K562 (cell line): ENCODE measurements at regions not wholly inside any gene's neighbourhood (a gene's known extent, or its start where the extent isn't known, plus 50 kb on each side); places are given as distances from the start of the nearest gene placed in this dataset.
A peak's percentile ranks its signal among the peaks of the same experiment; 100 is the strongest.

Source experiments
- ARID2 ChIP-seq: fragments of 450-650 bp; IDR thresholded peaks from 2 replicates; pipeline ENCODE4 v1.6.1; 2017; ENCODE audit warnings: antibody characterized with exemption, mild to moderate bottlenecking
- BCLAF1 ChIP-seq, 2 experiments: fragments of 450-650 bp in 1 of 2; IDR thresholded peaks; 2 replicates each; pipeline ENCODE4 v1.6.1; 2011 to 2017; ENCODE audit warnings: low read depth in 2 of 2, antibody characterized with exemption in 1 of 2, borderline replicate concordance in 1 of 2, low read length in 1 of 2, mild to moderate bottlenecking in 1 of 2, mixed read lengths in 1 of 2; ENCODE audit not compliant: control insufficient read depth in 1 of 2
- CXXC5 ChIP-seq: fragments of 250-450 bp; sonication (Bioruptor Pico); IDR thresholded peaks from 2 replicates; pipeline ENCODE4 v1.8.0; 2022; ENCODE audit warnings: inconsistent platforms, mild to moderate bottlenecking, moderate library complexity
- FOXK2 ChIP-seq, 2 experiments: fragments of 450-650 bp; IDR thresholded peaks in 1 of 2; conservative IDR thresholded peaks in 1 of 2; 2 replicates each; pipeline ENCODE4 v1.6.1; 2016; ENCODE audit warnings: low read depth in 2 of 2, mild to moderate bottlenecking in 1 of 2
- FOXM1 ChIP-seq, 2 experiments: fragments of 450-650 bp in 1 of 2; sonication (generic) in 1 of 2; formaldehyde crosslinking in 1 of 2; IDR thresholded peaks; 2 replicates each; pipeline versions ENCODE4 v1.6.1 to v1.9.0; 2017 to 2022; ENCODE audit warnings: low read depth in 2 of 2, mild to moderate bottlenecking in 2 of 2, missing genetic modification reagents in 1 of 2, moderate library complexity in 1 of 2
- HDAC1 ChIP-seq, 2 experiments: fragments of 450-650 bp; IDR thresholded peaks; 2 replicates each; pipeline ENCODE4 v1.6.1; 2016 to 2017; ENCODE audit warnings: inconsistent platforms in 1 of 2, mild to moderate bottlenecking in 1 of 2, moderate library complexity in 1 of 2
- HDGF ChIP-seq: fragments of 450-650 bp; IDR thresholded peaks from 2 replicates; pipeline ENCODE4 v1.6.1; 2016
- KLF16 ChIP-seq: IDR thresholded peaks from 2 replicates; pipeline ENCODE4 v1.6.1; 2016; ENCODE audit warnings: antibody characterized with exemption
- MECOM ChIP-seq: fragments of 250-450 bp; sonication (Bioruptor Pico); IDR thresholded peaks from 2 replicates; pipeline ENCODE4 v1.8.0; 2022; ENCODE audit warnings: inconsistent platforms
- NBN ChIP-seq: fragments of 450-650 bp; IDR thresholded peaks from 2 replicates; pipeline ENCODE4 v1.6.1; 2016; ENCODE audit warnings: low read depth, mild to moderate bottlenecking
- NCOR1 ChIP-seq: fragments of 450-650 bp; IDR thresholded peaks from 2 replicates; pipeline ENCODE4 v1.6.1; 2016; ENCODE audit warnings: mild to moderate bottlenecking, moderate library complexity
- NELFE ChIP-seq: IDR thresholded peaks from 2 replicates; pipeline ENCODE4 v1.6.1; 2011; ENCODE audit warnings: mild to moderate bottlenecking; ENCODE audit not compliant: insufficient read depth, insufficient read length
- PML ChIP-seq: IDR thresholded peaks from 2 replicates; pipeline ENCODE4 v1.6.1; 2012; ENCODE audit warnings: low read length, inconsistent platforms
- SMAD2 ChIP-seq: fragments of 150-350 bp; IDR thresholded peaks from 2 replicates; pipeline ENCODE4 v1.6.1; 2014; ENCODE audit warnings: low read depth, mild to moderate bottlenecking, low read length
- SMARCE1 ChIP-seq: fragments of 450-650 bp; IDR thresholded peaks from 2 replicates; pipeline ENCODE4 v1.7.1; 2016; ENCODE audit warnings: mild to moderate bottlenecking
- TCF7 ChIP-seq: sonication (generic); IDR thresholded peaks from 2 replicates; pipeline ENCODE4 v1.6.1; 2016; ENCODE audit warnings: antibody characterized with exemption, borderline replicate concordance
- TEAD1 ChIP-seq, 2 experiments: fragments of 450-650 bp in 1 of 2; sonication (generic) in 1 of 2; formaldehyde crosslinking; IDR thresholded peaks; 2 replicates each; pipeline versions ENCODE4 v1.4.0 to v1.8.0; 2020 to 2022; ENCODE audit warnings: mild to moderate bottlenecking in 2 of 2, missing genetic modification reagents in 1 of 2
- ZBTB2 ChIP-seq: fragments of 450-650 bp; IDR thresholded peaks from 2 replicates; pipeline ENCODE4 v1.6.1; 2016; ENCODE audit warnings: antibody characterized with exemption
- ZNF592 ChIP-seq: fragments of 450-650 bp; IDR thresholded peaks from 2 replicates; pipeline ENCODE4 v1.6.1; 2017; ENCODE audit warnings: antibody characterized with exemption, mild to moderate bottlenecking

GRCh38 chr6:147709396-147710272, 201.1 kb downstream of the SAMD5 start (continued):
- TF ChIP-seq FOXK2 (conservative IDR thresholded peaks at IDR 0.05 in 1 of 2, IDR thresholded peaks at IDR 0.05 in 1 of 2; ENCODE audit: low read depth in 2 of 2) (0 out of 4 replicates have a peak, but pooled peaks of 1 of the 2 experiments have one; percentile 18), HDGF (0 out of 2 replicates have a peak, but pooled peaks have one; percentile 46), NBN (peak; percentile 60; the same call in 1 of the 2 replicates), SMARCE1 (peak; percentile 92), ZNF592 (peak; percentile 51; the same call in 1 of the 2 replicates), NELFE (no peak), HDAC1 (IDR thresholded peaks at IDR 0.05) (peak; percentile 12 to 48; a peak in 2 of 4 replicates), NCOR1 (peak; percentile 79), KLF16 (peak; percentile 67; the same call in 1 of the 2 replicates), PML (peak; percentile 51; the same call in 1 of the 2 replicates), TEAD1 (CRISPR knock-in tag; IDR thresholded peaks at IDR 0.05) (peak in 1 of 2 experiments; percentile 70; a peak in 1 of 4 replicates), CXXC5 (CRISPR knock-in tag) (0 out of 2 replicates have a peak, but pooled peaks have one; percentile 48), FOXM1 (IDR thresholded peaks at IDR 0.05; ENCODE audit: low read depth) (peak; percentile 54; the same call in 1 of the 2 replicates), FOXM1 (CRISPR knock-in tag; IDR thresholded peaks at IDR 0.05; ENCODE audit: low read depth) (no peak), ZBTB2 (peak; percentile 77; the same call in 1 of the 2 replicates), BCLAF1 (IDR thresholded peaks at IDR 0.05; ENCODE audit: borderline replicate concordance in 1 of 2, control insufficient read depth in 1 of 2, low read depth in 2 of 2, low read length in 1 of 2) (no peak), SMAD2 (no peak), MECOM (peak; percentile 65; the same call in 1 of the 2 replicates), TCF7 (peak; percentile 89), ARID2 (no peak)
